ENCODE measurements at regions not wholly inside any gene's neighbourhood (a gene's known extent, or its start where the extent isn't known, plus 50 kb on each side); places are given as distances from the start of the nearest gene placed in this dataset.

- no peak for DNase-seq
These were observed 301.9 kb upstream of the SALL3 start for GRCh38 chr18:78677483-78678317.

DNA sequence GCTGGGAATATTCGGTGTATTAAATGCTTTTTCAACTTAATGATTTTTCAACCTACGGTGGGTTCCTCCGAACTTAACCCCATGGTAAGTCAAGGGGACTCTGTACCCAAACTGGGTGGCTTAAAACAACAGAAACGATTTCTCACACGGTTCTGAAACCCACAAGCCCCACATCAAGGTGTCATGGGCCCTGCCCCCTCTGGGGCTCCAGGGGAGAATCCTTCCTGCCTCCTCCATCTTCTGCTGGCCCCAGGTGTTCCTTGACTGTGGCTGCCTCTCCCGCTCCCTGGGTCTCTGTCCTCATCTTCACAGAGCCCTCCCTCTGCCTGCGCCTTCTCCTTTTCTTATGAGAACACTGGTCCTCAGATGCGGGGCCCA, 301.3 kb upstream of the SALL3 start:
- DNase-seq = no peak

DNA sequence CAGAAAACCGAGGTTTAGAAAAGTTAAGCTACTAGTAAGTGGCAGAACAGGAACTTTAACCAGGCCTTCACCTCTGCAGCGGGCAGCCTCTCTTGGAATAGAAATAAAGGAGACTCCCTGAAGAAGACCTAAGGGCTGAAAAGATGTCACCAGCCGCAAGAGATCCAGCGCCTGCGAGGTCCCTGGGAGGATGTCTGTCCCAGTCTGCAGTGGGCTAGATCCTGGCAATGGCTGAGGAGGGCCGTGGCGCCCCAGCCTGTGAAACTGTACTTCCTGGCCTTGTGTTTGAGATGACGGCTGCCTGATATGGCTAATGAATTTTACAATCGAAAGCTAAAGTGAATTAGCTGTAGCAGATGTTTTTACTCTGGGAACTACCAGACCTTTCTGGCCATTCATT, 300.6 kb upstream of the SALL3 start:
- peak; percentile 24 for DNase-seq

GRCh38 chr18:78679613-78680260, 299.9 kb upstream of the SALL3 start:
- no peak for DNase-seq

GRCh38 chr18:78681396-78681795, 298.2 kb upstream of the SALL3 start:
- DNase-seq = no peak

DNA sequence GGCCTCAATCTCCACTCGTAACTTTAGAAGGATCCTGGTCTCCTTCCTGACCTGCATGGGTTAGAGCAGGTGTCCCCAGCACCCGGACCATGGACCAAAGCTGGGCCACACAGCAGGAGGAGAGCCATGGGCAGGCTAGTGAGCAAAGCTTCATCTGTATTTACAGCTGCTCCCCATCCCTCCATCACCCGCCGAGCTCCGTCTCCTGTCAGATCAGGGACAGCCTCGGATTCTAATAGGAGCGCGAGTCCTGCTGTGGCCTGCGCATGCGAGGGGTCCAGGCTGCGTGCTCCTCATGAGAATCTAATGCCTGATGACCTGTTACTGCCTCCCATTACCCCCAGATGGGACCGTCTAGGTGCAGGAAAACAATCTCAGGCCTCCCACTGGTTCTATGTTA, 297.7 kb upstream of the SALL3 start:
- no peak for DNase-seq

DNA sequence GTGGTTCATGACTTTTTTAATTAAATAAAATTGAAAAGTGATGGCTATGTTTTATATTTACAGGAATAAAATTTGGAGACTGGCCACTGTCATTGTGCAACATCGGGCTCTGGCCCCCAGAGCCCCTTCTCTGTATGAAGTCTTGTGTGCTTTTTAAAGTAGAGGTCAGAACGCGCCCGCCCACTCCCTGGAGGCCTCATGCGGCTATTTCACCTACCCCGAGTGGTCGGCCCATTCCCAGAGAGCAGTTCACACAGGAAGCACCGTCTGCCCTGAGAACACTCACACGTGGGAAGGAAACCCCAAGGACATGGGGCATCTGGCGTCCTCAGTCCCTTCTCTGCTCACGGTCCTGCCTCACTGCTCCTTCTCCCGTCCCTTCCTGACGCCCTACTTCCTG, 296.9 kb upstream of the SALL3 start:
- no peak for DNase-seq

GRCh38 chr18:78683191-78684010, 296.2 kb upstream of the SALL3 start:
- DNase-seq = no peak

- no peak for DNase-seq
These were observed 294.2 kb upstream of the SALL3 start for GRCh38 chr18:78685250-78685979.

- DNase-seq = no peak
These were observed 293.6 kb upstream of the SALL3 start for GRCh38 chr18:78685980-78686530.

- no peak for DNase-seq
These were observed 292.5 kb upstream of the SALL3 start for GRCh38 chr18:78686976-78687685.

GRCh38 chr18:78687736-78688135, 291.9 kb upstream of the SALL3 start:
- no peak for DNase-seq

- no peak for DNase-seq
These were observed 291.4 kb upstream of the SALL3 start for GRCh38 chr18:78688249-78688648.

- no peak for DNase-seq
These were observed 290.7 kb upstream of the SALL3 start for GRCh38 chr18:78688916-78689315.

- no peak for DNase-seq
These were observed 290.0 kb upstream of the SALL3 start for GRCh38 chr18:78689606-78690005.

- no peak for DNase-seq
These were observed 287.5 kb upstream of the SALL3 start for GRCh38 chr18:78692105-78692504.

- no peak for DNase-seq
These were observed 286.2 kb upstream of the SALL3 start for GRCh38 chr18:78693429-78693828.

GRCh38 chr18:78696698-78697435, 282.8 kb upstream of the SALL3 start:
- no peak for DNase-seq

DNA sequence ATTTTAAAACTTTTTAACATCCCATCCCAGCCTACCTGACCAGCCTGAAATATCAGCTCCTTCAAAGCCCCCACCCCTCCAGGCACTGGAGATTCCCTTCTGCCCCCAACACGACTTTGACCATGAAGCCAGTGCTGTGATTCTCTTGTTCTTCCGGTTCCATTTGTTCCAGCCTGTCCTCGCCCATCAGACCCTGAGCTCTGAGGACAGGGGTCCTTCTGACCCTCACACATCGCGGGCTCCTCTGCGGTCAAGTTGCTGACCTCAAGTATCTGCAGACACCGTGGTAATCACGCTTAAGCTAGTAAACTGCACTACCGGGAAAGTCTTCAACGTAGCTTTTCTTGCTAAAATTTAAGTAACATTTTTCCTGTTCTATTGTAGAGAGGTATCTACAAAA, 282.2 kb upstream of the SALL3 start:
- no peak for DNase-seq

GRCh38 chr18:78698914-78699313, 280.7 kb upstream of the SALL3 start:
- no peak for DNase-seq

All from renal pelvis (tissue), 1 donor.